Loucy (cell line): ENCODE measurements at regions not wholly inside any gene's neighbourhood (a gene's known extent, or its start where the extent isn't known, plus 50 kb on each side); places are given as distances from the start of the nearest gene placed in this dataset.

ENCODE experiments used
- EZH2phosphoT487 ChIP-seq: fragments of 200-600 bp; IDR thresholded peaks from 2 replicates; pipeline ENCODE4 v1.6.1; 2018; ENCODE audit warnings: antibody characterized with exemption, mild to moderate bottlenecking, moderate library complexity, borderline replicate concordance
- TF ChIP-seq, protein P1 (sequence below): fragments of 200-600 bp; sonication (generic); conservative IDR thresholded peaks from 2 replicates; pipeline ENCODE4 v1.5.1; 2014; ENCODE audit warnings: mild to moderate bottlenecking, antibody characterized with exemption, low read length

DNA sequence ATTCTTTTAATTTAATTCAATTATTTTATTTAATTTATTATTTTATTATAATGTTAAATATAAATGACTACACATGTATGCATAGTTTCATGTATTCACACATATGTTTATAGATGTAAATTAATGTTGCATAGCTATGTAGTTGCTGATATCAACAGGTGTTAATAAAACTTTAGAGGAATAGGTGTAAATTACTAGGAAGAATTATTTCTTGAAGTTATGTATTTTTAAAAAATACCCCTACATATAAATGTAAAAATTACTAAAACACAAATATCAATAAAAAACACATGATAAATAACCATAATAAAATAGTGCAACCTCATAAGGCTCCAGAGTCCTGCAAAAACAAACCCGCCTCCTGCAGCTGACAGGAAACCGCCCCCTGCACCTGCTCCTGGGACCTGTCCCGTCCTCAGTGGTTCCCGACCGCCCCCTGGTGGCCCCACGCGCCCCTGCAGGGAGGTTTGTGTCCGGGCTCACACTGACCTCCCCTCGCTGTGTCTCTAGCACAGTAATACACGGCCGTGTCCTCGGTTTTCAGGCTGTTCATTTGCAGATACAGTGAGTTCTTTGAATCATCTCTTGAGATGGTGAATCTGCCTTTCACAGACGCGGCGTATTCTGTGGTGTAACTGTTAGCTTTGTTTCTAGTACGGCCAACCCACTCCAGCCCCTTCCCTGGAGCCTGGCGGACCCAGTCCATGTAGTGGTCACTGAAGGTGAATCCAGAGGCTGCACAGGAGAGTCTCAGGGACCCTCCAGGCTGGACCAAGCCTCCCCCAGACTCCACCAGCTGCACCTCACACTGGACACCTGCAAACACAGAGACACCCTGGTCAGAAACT, 1264.0 kb downstream of the TMEM121 start:
- no peak for TF ChIP-seq EZH2phosphoT487
- TF ChIP-seq, protein P1, sequence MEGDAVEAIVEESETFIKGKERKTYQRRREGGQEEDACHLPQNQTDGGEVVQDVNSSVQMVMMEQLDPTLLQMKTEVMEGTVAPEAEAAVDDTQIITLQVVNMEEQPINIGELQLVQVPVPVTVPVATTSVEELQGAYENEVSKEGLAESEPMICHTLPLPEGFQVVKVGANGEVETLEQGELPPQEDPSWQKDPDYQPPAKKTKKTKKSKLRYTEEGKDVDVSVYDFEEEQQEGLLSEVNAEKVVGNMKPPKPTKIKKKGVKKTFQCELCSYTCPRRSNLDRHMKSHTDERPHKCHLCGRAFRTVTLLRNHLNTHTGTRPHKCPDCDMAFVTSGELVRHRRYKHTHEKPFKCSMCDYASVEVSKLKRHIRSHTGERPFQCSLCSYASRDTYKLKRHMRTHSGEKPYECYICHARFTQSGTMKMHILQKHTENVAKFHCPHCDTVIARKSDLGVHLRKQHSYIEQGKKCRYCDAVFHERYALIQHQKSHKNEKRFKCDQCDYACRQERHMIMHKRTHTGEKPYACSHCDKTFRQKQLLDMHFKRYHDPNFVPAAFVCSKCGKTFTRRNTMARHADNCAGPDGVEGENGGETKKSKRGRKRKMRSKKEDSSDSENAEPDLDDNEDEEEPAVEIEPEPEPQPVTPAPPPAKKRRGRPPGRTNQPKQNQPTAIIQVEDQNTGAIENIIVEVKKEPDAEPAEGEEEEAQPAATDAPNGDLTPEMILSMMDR: peak; percentile 82
